Renal cortical epithelial cell (primary cell): ENCODE measurements at regions not wholly inside any gene's neighbourhood (a gene's known extent, or its start where the extent isn't known, plus 50 kb on each side); places are given as distances from the start of the nearest gene placed in this dataset.

ENCODE experiments used
- DNase-seq: peaks from one replicate; pipeline ENCODE4 v3.0.0-alpha.2; 2011; ENCODE audit warnings: low read depth

GRCh38 chr9:89993678-89994630 lies 389.1 kb downstream of the GADD45G start:
- DNase-seq = no peak

GRCh38 chr9:89994988-89995613 lies 390.3 kb downstream of the GADD45G start:
- no peak for DNase-seq

- DNase-seq = no peak
These were observed 391.3 kb downstream of the GADD45G start for GRCh38 chr9:89996116-89996515.

GRCh38 chr9:89996773-89997172 lies 392.0 kb downstream of the GADD45G start:
- DNase-seq = no peak

GRCh38 chr9:89998633-89999032 lies 393.8 kb downstream of the GADD45G start:
- DNase-seq = no peak

- DNase-seq = no peak
These were observed 394.3 kb downstream of the GADD45G start for GRCh38 chr9:89999176-89999533.

- DNase-seq = peak; percentile 56
These were observed 394.9 kb downstream of the GADD45G start for GRCh38 chr9:89999534-90000370.

- no peak for DNase-seq
These were observed 396.1 kb downstream of the GADD45G start for GRCh38 chr9:90000925-90001324.

- DNase-seq = no peak
These were observed 396.9 kb downstream of the GADD45G start for GRCh38 chr9:90001747-90002146.

GRCh38 chr9:90002397-90003271 lies 397.8 kb downstream of the GADD45G start:
- no peak for DNase-seq

GRCh38 chr9:90005388-90005787 lies 400.6 kb downstream of the GADD45G start:
- no peak for DNase-seq

- peak; percentile 82 for DNase-seq
These were observed 403.0 kb downstream of the GADD45G start for GRCh38 chr9:90007516-90008440.

- no peak for DNase-seq
These were observed 404.6 kb downstream of the GADD45G start for GRCh38 chr9:90009447-90009846.

GRCh38 chr9:90010793-90011192 lies 406.0 kb downstream of the GADD45G start:
- DNase-seq = no peak

- peak; percentile 79 for DNase-seq
These were observed 408.1 kb downstream of the GADD45G start for GRCh38 chr9:90012949-90013348.

- no peak for DNase-seq
These were observed 409.0 kb downstream of the GADD45G start for GRCh38 chr9:90013778-90014177.

GRCh38 chr9:90014421-90014820 lies 409.6 kb downstream of the GADD45G start:
- DNase-seq = no peak

- DNase-seq = no peak
These were observed 411.5 kb downstream of the GADD45G start for GRCh38 chr9:90016272-90016671.

- DNase-seq = no peak
These were observed 412.9 kb downstream of the GADD45G start for GRCh38 chr9:90017679-90018078.

- DNase-seq = no peak
These were observed 413.9 kb downstream of the GADD45G start for GRCh38 chr9:90018688-90019087.
